Esophagus squamous epithelium (tissue), 4 donors: ENCODE measurements at regions not wholly inside any gene's neighbourhood (a gene's known extent, or its start where the extent isn't known, plus 50 kb on each side); places are given as distances from the start of the nearest gene placed in this dataset.

ENCODE experiments used
- POLR2A ChIP-seq, 4 donors: fragments of 450-650 bp; IDR thresholded peaks; one replicate each; pipeline ENCODE4 v1.6.1; 2017; ENCODE audit warnings: antibody characterized with exemption in 4 of 4, mild to moderate bottlenecking in 4 of 4, moderate library complexity in 3 of 4
- TF ChIP-seq, protein P1 (sequence below), 6 experiments: fragments of 450-650 bp in 4 of 6; fragments of 200-600 bp in 2 of 6; sonication (generic) in 2 of 6; IDR thresholded peaks; one replicate each; pipeline ENCODE4 v1.5.1; 2016 to 2019; ENCODE audit warnings: antibody characterized with exemption in 6 of 6, mild to moderate bottlenecking in 4 of 6, moderate library complexity in 4 of 6

DNA sequence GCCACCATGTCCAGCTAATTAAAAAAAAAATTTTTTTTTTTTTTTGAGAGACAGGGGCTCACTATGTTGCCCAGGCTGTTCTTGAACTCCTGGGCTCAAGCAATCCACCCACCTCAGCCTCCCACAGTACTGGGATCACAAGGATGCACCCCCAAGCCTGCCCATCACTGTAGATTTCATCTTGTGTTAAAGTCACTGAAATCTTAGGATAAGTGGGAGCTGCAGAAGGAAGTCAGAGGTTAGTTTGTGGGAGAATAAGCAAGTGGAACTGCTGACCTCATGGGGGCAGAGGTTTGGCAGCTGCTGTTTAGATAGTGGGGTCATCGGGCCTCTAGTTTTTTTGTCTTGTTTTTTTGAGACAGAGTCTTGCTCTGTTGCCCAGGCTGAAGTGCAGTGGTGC, 59.7 kb upstream of the MAX start:
- TF ChIP-seq, protein P1, sequence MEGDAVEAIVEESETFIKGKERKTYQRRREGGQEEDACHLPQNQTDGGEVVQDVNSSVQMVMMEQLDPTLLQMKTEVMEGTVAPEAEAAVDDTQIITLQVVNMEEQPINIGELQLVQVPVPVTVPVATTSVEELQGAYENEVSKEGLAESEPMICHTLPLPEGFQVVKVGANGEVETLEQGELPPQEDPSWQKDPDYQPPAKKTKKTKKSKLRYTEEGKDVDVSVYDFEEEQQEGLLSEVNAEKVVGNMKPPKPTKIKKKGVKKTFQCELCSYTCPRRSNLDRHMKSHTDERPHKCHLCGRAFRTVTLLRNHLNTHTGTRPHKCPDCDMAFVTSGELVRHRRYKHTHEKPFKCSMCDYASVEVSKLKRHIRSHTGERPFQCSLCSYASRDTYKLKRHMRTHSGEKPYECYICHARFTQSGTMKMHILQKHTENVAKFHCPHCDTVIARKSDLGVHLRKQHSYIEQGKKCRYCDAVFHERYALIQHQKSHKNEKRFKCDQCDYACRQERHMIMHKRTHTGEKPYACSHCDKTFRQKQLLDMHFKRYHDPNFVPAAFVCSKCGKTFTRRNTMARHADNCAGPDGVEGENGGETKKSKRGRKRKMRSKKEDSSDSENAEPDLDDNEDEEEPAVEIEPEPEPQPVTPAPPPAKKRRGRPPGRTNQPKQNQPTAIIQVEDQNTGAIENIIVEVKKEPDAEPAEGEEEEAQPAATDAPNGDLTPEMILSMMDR (IDR thresholded peaks at IDR 0.05): no peak
- no peak for TF ChIP-seq POLR2A (IDR thresholded peaks at IDR 0.05)
